A549 (cell line): ENCODE measurements at regions not wholly inside any gene's neighbourhood (a gene's known extent, or its start where the extent isn't known, plus 50 kb on each side); places are given as distances from the start of the nearest gene placed in this dataset.

Experiments used
- ATAC-seq, 2 experiments: fragments of 200-7000 bp in 1 of 2; fragments of >200 bp in 1 of 2; cut with Nextera tagmentation in 1 of 2; cut with Tn5 transposase in 1 of 2; 3 replicates each; pipeline versions ENCODE4 v1.8.0 to v1.9.1; 2018 to 2020; ENCODE audit warnings: mild to moderate bottlenecking in 1 of 2, moderate library complexity in 1 of 2
- CTCF ChIA-PET: fragments of 300-600 bp; sonication (Branson Sonifier 250); formaldehyde crosslinking; extraction: SDS; loops from one replicate; lab custom pipeline; 2021; ENCODE audit warnings: antibody characterized with exemption, inconsistent platforms; lab: Yijun Ruan, JAX
- POLR2A ChIA-PET: fragments of 350-600 bp; formaldehyde crosslinking; extraction: SDS; loops from one replicate; lab custom pipeline; 2021; ENCODE audit warnings: antibody characterized with exemption, inconsistent platforms; lab: Yijun Ruan, JAX
- DNase-seq, 2 experiments: peaks; one replicate each; pipeline versions ENCODE4 v3.0.0 to v3.0.0-alpha.2; 2011 to 2016; ENCODE audit warnings: low read depth in 1 of 2, low spot score in 1 of 2
- FAIRE-seq: peaks from 2 replicates; lab custom pipeline; 2011; peaks lifted over from hg19 to GRCh38; lab: Jason Lieb, UNC
- H3K27ac ChIP-seq, 2 experiments: fragments of >200 bp; sonication (Bioruptor Twin); formaldehyde crosslinking; 3 replicates each; pipeline ENCODE4 v1.5.1; 2016 to 2017
- H3K4me1 ChIP-seq: fragments of >200 bp; sonication (Bioruptor Twin); formaldehyde crosslinking; 3 replicates; pipeline ENCODE4 v1.6.1; 2016
- H3K4me2 ChIP-seq: fragments of >200 bp; sonication (Bioruptor Twin); formaldehyde crosslinking; 3 replicates; pipeline ENCODE4 v1.6.1; 2016
- H3K4me3 ChIP-seq: fragments of >200 bp; sonication (Bioruptor Twin); formaldehyde crosslinking; 3 replicates; pipeline ENCODE4 v1.5.1; 2016
- H3K9me3 ChIP-seq: fragments of >200 bp; sonication (Bioruptor Twin); formaldehyde crosslinking; 3 replicates; pipeline ENCODE4 v1.6.1; 2016
- BCL3 ChIP-seq: fragments of >200 bp; sonication (Bioruptor Twin); formaldehyde crosslinking; IDR thresholded peaks from 3 replicates; pipeline ENCODE4 v1.6.1; 2016
- CEBPB ChIP-seq, 2 experiments: fragments of >200 bp in 1 of 2; sonication (Bioruptor Twin) in 1 of 2; formaldehyde crosslinking in 1 of 2; IDR thresholded peaks; 2 replicates each; pipeline ENCODE4 v1.6.1; 2012 to 2016
- CHD4 ChIP-seq: fragments of 200-600 bp; sonication (generic); IDR thresholded peaks from 2 replicates; pipeline ENCODE4 v1.6.1; 2016; ENCODE audit warnings: antibody characterized with exemption, mild to moderate bottlenecking, borderline replicate concordance
- CTCF ChIP-seq: fragments of >200 bp; sonication (Bioruptor Twin); formaldehyde crosslinking; IDR thresholded peaks from 3 replicates; pipeline ENCODE4 v1.5.1; 2016
- E2F6 ChIP-seq: IDR thresholded peaks from 2 replicates; pipeline ENCODE4 v1.6.1; 2012; ENCODE audit warnings: low read depth, borderline replicate concordance
- EP300 ChIP-seq, 2 experiments: fragments of >200 bp; sonication (Bioruptor Twin); formaldehyde crosslinking; IDR thresholded peaks; 2 replicates in 1 of 2; 3 replicates in 1 of 2; pipeline ENCODE4 v1.6.1; 2016 to 2017
- ESRRA ChIP-seq: fragments of 150-350 bp; IDR thresholded peaks from 2 replicates; pipeline ENCODE4 v1.6.1; 2014; ENCODE audit warnings: mild to moderate bottlenecking, low read length, borderline replicate concordance
- FOSB ChIP-seq: fragments of 250-450 bp; sonication (Bioruptor Pico); IDR thresholded peaks from 2 replicates; pipeline ENCODE4 v1.5.0; 2020; ENCODE audit warnings: mild to moderate bottlenecking, moderate library complexity
- HES2 ChIP-seq: fragments of >200 bp; sonication (Bioruptor Twin); formaldehyde crosslinking; IDR thresholded peaks from 2 replicates; pipeline ENCODE4 v1.6.1; 2016
- HEYL ChIP-seq: fragments of 250-450 bp; sonication (Bioruptor Pico); IDR thresholded peaks from 2 replicates; pipeline ENCODE4 v1.8.0; 2021; ENCODE audit warnings: mild to moderate bottlenecking, moderate library complexity
- HMGXB4 ChIP-seq: fragments of 250-450 bp; sonication (Bioruptor Pico); IDR thresholded peaks from 2 replicates; pipeline ENCODE4 v1.5.0; 2021; ENCODE audit warnings: mild to moderate bottlenecking, moderate library complexity, borderline replicate concordance
- HOXA7 ChIP-seq: fragments of 250-450 bp; sonication (Bioruptor Pico); IDR thresholded peaks from 2 replicates; pipeline ENCODE4 v1.5.0; 2020; ENCODE audit warnings: mild to moderate bottlenecking, moderate library complexity
- HOXB13 ChIP-seq: fragments of 250-450 bp; sonication (Bioruptor Pico); IDR thresholded peaks from 2 replicates; pipeline ENCODE4 v1.5.0; 2020; ENCODE audit warnings: low read depth, mild to moderate bottlenecking, moderate library complexity
- JUN ChIP-seq, 2 experiments: fragments of >200 bp; sonication (Bioruptor Twin); formaldehyde crosslinking; IDR thresholded peaks; 2 replicates in 1 of 2; 3 replicates in 1 of 2; pipeline ENCODE4 v1.6.1; 2016 to 2017
- MAZ ChIP-seq: fragments of 150-350 bp; IDR thresholded peaks from 2 replicates; pipeline ENCODE4 v1.6.1; 2014; ENCODE audit warnings: antibody characterized with exemption, low read depth, low read length, borderline replicate concordance
- NR3C1 ChIP-seq: fragments of >200 bp; sonication (Bioruptor Twin); formaldehyde crosslinking; IDR thresholded peaks from 3 replicates; pipeline ENCODE4 v1.6.1; 2017
- POLR2A ChIP-seq: IDR thresholded peaks from 2 replicates; pipeline ENCODE4 v1.6.1; 2012; ENCODE audit warnings: mild to moderate bottlenecking, low read length
- RAD21 ChIP-seq, 2 experiments: fragments of >200 bp in 1 of 2; sonication (Bioruptor Twin) in 1 of 2; formaldehyde crosslinking in 1 of 2; IDR thresholded peaks in 1 of 2; conservative IDR thresholded peaks in 1 of 2; 2 replicates in 1 of 2; 3 replicates in 1 of 2; pipeline ENCODE4 v1.6.1; 2012 to 2018; ENCODE audit warnings: inconsistent platforms in 1 of 2
- SREBF2 ChIP-seq: fragments of 450-650 bp; IDR thresholded peaks from 2 replicates; pipeline ENCODE4 v1.6.1; 2014; ENCODE audit warnings: mild to moderate bottlenecking, moderate library complexity
- TP53 ChIP-seq: fragments of 250-450 bp; sonication (Bioruptor Pico); IDR thresholded peaks from 2 replicates; pipeline ENCODE4 v1.5.0; 2021; ENCODE audit warnings: mild to moderate bottlenecking, moderate library complexity
- WGBS: methylation state at CpG from one replicate; pipeline ENCODE4 v1.1.6; 2017; ENCODE audit errors: missing lambda C conversion rate; 5-methylcytosine and 5-hydroxymethylcytosine counted together

- H3K4me3 ChIP-seq: no peak overlapping the region
- H3K4me2 ChIP-seq: no peak overlapping the region
- H3K9me3 ChIP-seq: no peaks in the 10 kb centered on the region
- CTCF ChIA-PET: no interaction called here
- no peak for ATAC-seq
- WGBS: 82% methylated on average over 4 of the region's 4 CpGs
- no peak for FAIRE-seq
- POLR2A ChIA-PET: no interaction called here
- H3K27ac ChIP-seq: no peak overlapping the region
- TF ChIP-seq EP300 (IDR thresholded peaks at IDR 0.05) (no peak), ESRRA (no peak), SREBF2 (no peak), HOXA7 (CRISPR knock-in tag) (no peak)
- DNase-seq: no peak
- no peaks in the 10 kb centered on the region for H3K4me1 ChIP-seq
These were observed 181.5 kb downstream of the IRS2 start for GRCh38 chr13:109604894-109605293.

- Histone ChIP-seq H3K4me3 (no peak overlapping the region), H3K9me3 (no peaks in the 10 kb centered on the region), H3K27ac (no peak overlapping the region), H3K4me1 (no peaks in the 10 kb centered on the region), H3K4me2 (no peak overlapping the region)
- POLR2A ChIA-PET: no interaction called here
- TF ChIP-seq POLR2A: no peak
- TF ChIP-seq E2F6: no peak
- TF ChIP-seq ESRRA: no peak
- TF ChIP-seq BCL3: no peak
- no peak for TF ChIP-seq CHD4
- TF ChIP-seq EP300 (IDR thresholded peaks at IDR 0.05): no peak
- no peak for TF ChIP-seq HMGXB4 (CRISPR knock-in tag)
- no peak for TF ChIP-seq RAD21 (conservative IDR thresholded peaks at IDR 0.05 in 1 of 2, IDR thresholded peaks at IDR 0.05 in 1 of 2)
- TF ChIP-seq CEBPB (IDR thresholded peaks at IDR 0.05): no peak
- TF ChIP-seq CTCF: no peak
- TF ChIP-seq HEYL (CRISPR knock-in tag): no peak
- TF ChIP-seq JUN (IDR thresholded peaks at IDR 0.05): no peak
- TF ChIP-seq NR3C1: no peak
- TF ChIP-seq SREBF2: no peak
- no peak for TF ChIP-seq HES2
- TF ChIP-seq MAZ: no peak
- no peak for TF ChIP-seq HOXA7 (CRISPR knock-in tag)
- no peak for TF ChIP-seq TP53 (CRISPR knock-in tag)
- TF ChIP-seq HOXB13 (CRISPR knock-in tag): no peak
- TF ChIP-seq FOSB (CRISPR knock-in tag): no peak
- CTCF ChIA-PET: interaction anchor here (1.1 kb wide), 1 partner anchor 641 kb away, joined by 3 read pairs; no protein-coding TSS in a partner anchor
- FAIRE-seq (no peak), ATAC-seq (no peak), DNase-seq (no peak)
- WGBS: 72% methylated on average over 5 of the region's 5 CpGs
These were observed 184.0 kb downstream of the IRS2 start for GRCh38 chr13:109602356-109602755.
